Heart right ventricle (tissue), 16 donors: ENCODE measurements at regions not wholly inside any gene's neighbourhood (a gene's known extent, or its start where the extent isn't known, plus 50 kb on each side); places are given as distances from the start of the nearest gene placed in this dataset.

Source experiments
- ATAC-seq, 8 donors: fragments of 200-7000 bp; cut with Tn5 transposase; one replicate each; pipeline ENCODE4 v1.9.1; 2020; ENCODE audit warnings: mild to moderate bottlenecking in 8 of 8, moderate library complexity in 8 of 8, moderate number of reproducible peaks in 1 of 8
- DNase-seq, 2 donors: peaks; one replicate each; pipeline ENCODE4 v3.0.0-alpha.2; 2020
- H3K27ac ChIP-seq, 10 donors: fragments of 200-600 bp; sonication (generic) in 2 of 10; one replicate each; pipeline versions ENCODE4 v1.5.0 to v1.8.0; 2020 to 2022; ENCODE audit warnings: mild to moderate bottlenecking in 3 of 10
- H3K27me3 ChIP-seq, 7 donors: fragments of 200-600 bp; one replicate each; pipeline ENCODE4 v1.8.0; 2021 to 2022; ENCODE audit warnings: mild to moderate bottlenecking in 2 of 7
- H3K36me3 ChIP-seq, 9 donors: fragments of 200-600 bp; sonication (generic) in 1 of 9; one replicate each; pipeline versions ENCODE4 v1.5.0 to v1.8.0; 2020 to 2022; ENCODE audit warnings: mild to moderate bottlenecking in 2 of 9
- H3K4me1 ChIP-seq, 9 donors: fragments of 200-600 bp; sonication (generic) in 1 of 9; one replicate each; pipeline versions ENCODE4 v1.5.0 to v1.8.0; 2020 to 2022; ENCODE audit warnings: mild to moderate bottlenecking in 4 of 9
- H3K4me3 ChIP-seq, 10 donors: fragments of 200-600 bp; sonication (generic) in 2 of 10; one replicate each; pipeline versions ENCODE4 v1.5.0 to v1.8.0; 2020 to 2022; ENCODE audit warnings: mild to moderate bottlenecking in 7 of 10, moderate library complexity in 2 of 10
- H3K9me3 ChIP-seq, 11 donors: fragments of 200-600 bp in 10 of 11; sonication (generic) in 2 of 11; one replicate each; pipeline versions ENCODE4 v1.5.0 to v1.8.0; 2013 to 2022; ENCODE audit warnings: mild to moderate bottlenecking in 2 of 11, control low read depth in 1 of 11, moderate library complexity in 1 of 11
- CTCF ChIP-seq, 9 donors: fragments of 200-600 bp; sonication (generic) in 2 of 9; IDR thresholded peaks; one replicate each; pipeline versions ENCODE4 v1.5.0 to v1.8.0; 2021 to 2022; ENCODE audit warnings: antibody characterized with exemption in 9 of 9, mild to moderate bottlenecking in 5 of 9, moderate library complexity in 1 of 9
- WGBS, 2 donors: extraction: QIAGEN DNeasy Blood & Tissue Kit; methylation state at CpG; one replicate each; pipeline ENCODE4 v1.1.7; 2013; ENCODE audit warnings: inconsistent platforms in 1 of 2; 5-methylcytosine and 5-hydroxymethylcytosine counted together
- intact Hi-C, 10 donors: fragments of 100-400 bp; cut with DNase I; formaldehyde crosslinking; loops; one replicate each; pipeline versions ENCODE4 v1.11.1 to v1.14.2; 2022
- donor health status: Arrhythmogenic right ventricular cardiomyopathy.
- donor health status: ischemic (EF 13 %, LVEDD 7.1; RV severe dilation, severe dysfunction).
- donor health status: healthy with polysubstance abuse.
- donor health status: DM: no; HTN: yes; CAD: no.
- donor health status: DM: no; HTN: no; CAD: no.
- donor health status: ischemic (EF 25% LVEDD 6.9; RV normal size, moderate dysfunction).
- donor health status: ischemic (EF 25% LVEDD 5.7; RV mildly dilated, moderate dysfunction).
- donor health status: healthy.
- donor health status: DM: yes; HTN: yes; CAD: no.
- donor health status: Ischemic cardiomyopathy.
- donor health status: ischemic (EF 35%, LVEDD 5.7; RV mildly dilated, moderate dysfunction).
- donor health status: nonischemic (EF 11% LVEDD 7.7; RV severe dilation, severe dysfunction).
- donor health status: DM: yes; HTN: yes; CAD: no.
- donor health status: PGD.
- donor health status: ischemic (EF 29% LVEDD 5.4; RV normal size, mild dysfunction).
- donor health status: nonischemic (EF 23%, LVEDD 6.1; RV moderate dilation, normal function).

DNA sequence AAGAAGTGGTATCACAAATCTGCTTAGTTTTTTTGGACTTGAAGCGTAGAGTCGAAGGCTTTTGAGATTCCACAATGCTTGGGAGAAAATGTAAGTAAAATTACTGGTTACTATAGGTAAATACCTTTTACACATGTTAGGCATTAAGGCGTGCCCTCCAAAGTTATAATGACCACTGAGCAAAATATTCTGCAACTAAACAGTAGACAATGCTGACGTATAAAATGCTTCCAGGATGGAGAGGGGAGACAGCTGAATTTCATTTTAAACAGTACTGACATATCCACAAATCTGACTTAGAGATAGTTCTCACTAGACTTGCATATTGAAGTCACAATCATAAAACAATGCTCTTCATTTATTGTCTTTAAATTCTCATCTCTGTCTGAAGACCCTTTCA is 144.5 kb upstream of the DCN start:
- H3K27ac ChIP-seq = peak overlapping the region in 8 of 10 donors; percentile 19 to 73 (median 63)
- H3K9me3 ChIP-seq = no peaks in the 10 kb centered on the region
- no peak for DNase-seq
- no peaks in the 10 kb centered on the region for H3K27me3 ChIP-seq
- WGBS, 2 donors = 66 to 84% methylated on average over 4 of the region's 4 CpGs
- peaks cover 0 to 6% (median 0%) of the 10 kb centered on the region in 9 donors for H3K4me1 ChIP-seq
- no peak for TF ChIP-seq CTCF (IDR thresholded peaks at IDR 0.05)
- ATAC-seq = peak in 1 of 8 donors; percentile 39
- no peaks in the 10 kb centered on the region for H3K36me3 ChIP-seq
- peak overlapping the region in 2 of 10 donors; percentile 14 to 18 for H3K4me3 ChIP-seq
- intact Hi-C loops = loop anchor here in 8 of 10 donors (2.0 to 10.0 kb wide), 7 partner anchors 50 to 352 kb away; partner anchors contain the start of gene DCN (in 2 of the 8)

DNA sequence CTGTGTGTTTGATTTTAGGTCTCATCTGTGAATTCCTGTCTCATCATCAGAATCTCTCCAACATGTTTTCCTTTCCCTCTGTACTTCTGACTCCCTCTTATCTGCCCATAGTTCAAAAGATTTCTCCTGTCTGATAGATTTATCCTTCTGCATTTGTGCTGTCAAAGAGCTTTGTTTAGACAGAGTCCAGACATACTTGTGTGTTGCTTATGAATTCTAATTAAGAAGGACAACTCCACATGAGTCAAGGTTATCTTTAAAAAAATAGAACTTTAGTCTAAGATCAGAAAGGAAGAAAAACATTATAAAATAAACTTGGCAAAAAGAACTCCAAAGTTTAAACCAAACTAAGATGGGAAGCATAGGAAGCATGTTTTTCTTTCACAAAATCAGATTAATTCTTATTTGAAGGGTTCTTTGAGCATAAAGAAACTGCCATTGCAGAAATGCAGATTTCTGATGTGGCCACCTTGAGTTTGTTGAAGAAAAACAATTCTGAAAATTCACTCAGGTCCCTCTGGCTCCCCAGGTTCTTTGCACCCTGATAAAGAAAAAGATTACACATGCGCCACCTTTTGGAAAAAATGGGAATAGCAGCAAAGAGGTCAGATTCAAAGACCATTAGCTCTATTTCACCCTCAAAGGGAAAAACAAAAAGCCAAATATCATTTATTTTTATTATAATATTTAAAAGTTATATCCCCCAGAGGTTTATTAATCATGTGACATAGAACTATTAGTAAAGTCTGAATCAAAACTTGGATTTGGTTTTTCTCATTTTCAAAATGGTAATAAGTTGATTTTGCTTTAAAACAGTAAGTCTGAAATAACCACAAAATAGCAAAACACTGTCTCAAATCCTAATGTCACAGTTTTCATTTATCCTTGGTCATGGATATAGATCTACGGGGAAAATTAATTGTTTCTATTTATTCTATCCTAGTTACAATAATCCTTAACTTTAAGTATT is 143.7 kb upstream of the DCN start:
- H3K9me3 ChIP-seq = no peaks in the 10 kb centered on the region
- H3K4me3 ChIP-seq = peak overlapping the region in 2 of 10 donors; percentile 14 to 18
- peak in 5 of 8 donors; percentile 42 to 75 (median 69) for ATAC-seq
- peak overlapping the region in 9 of 10 donors; percentile 4 to 73 (median 63) for H3K27ac ChIP-seq
- H3K4me1 ChIP-seq = peaks cover 0 to 6% (median 0%) of the 10 kb centered on the region in 9 donors
- TF ChIP-seq CTCF (IDR thresholded peaks at IDR 0.05) = peak; percentile 61 to 86 (median 78)
- H3K36me3 ChIP-seq = no peaks in the 10 kb centered on the region
- no peaks in the 10 kb centered on the region for H3K27me3 ChIP-seq
- DNase-seq = peak in 1 of 2 donors; percentile 67
- WGBS, 2 donors = 24 to 38% methylated on average over 2 of the region's 2 CpGs
- intact Hi-C loops = loop anchor here in 9 of 10 donors (1.0 to 10.0 kb wide), 8 partner anchors 49 to 352 kb away; partner anchors contain the start of gene DCN (in 2 of the 9)

- no peak overlapping the region for H3K27ac ChIP-seq
- H3K9me3 ChIP-seq = no peaks in the 10 kb centered on the region
- ATAC-seq = no peak
- H3K4me1 ChIP-seq = peaks cover 0 to 10% (median 0%) of the 10 kb centered on the region in 9 donors
- no peaks in the 10 kb centered on the region for H3K36me3 ChIP-seq
- H3K27me3 ChIP-seq = no peaks in the 10 kb centered on the region
- DNase-seq = no peak
- TF ChIP-seq CTCF (IDR thresholded peaks at IDR 0.05) = no peak
- 92 to 96% methylated on average over 6 of the region's 6 CpGs for WGBS, 2 donors
- intact Hi-C loops = loop anchor here in 4 of 10 donors (10.0 kb wide), 3 partner anchors 136 to 346 kb away; partner anchors contain the start of gene DCN (in 2 of the 4)
- H3K4me3 ChIP-seq = no peak overlapping the region
These were observed 138.4 kb upstream of the DCN start for GRCh38 chr12:91320999-91321398.

GRCh38 chr12:91319071-91319760 is 136.6 kb upstream of the DCN start:
- Histone ChIP-seq H3K4me3 (no peak overlapping the region), H3K36me3 (no peaks in the 10 kb centered on the region), H3K27ac (no peak overlapping the region), H3K27me3 (no peaks in the 10 kb centered on the region), H3K4me1 (peaks cover 0 to 10% (median 0%) of the 10 kb centered on the region in 9 donors), H3K9me3 (no peaks in the 10 kb centered on the region)
- WGBS, 2 donors = 65 to 81% methylated on average over 2 of the region's 2 CpGs
- ATAC-seq (no peak), DNase-seq (no peak)
- intact Hi-C loops = loop anchor here in 1 of 10 donors (5.0 kb wide), 1 partner anchor 42 kb away; no protein-coding TSS in a partner anchor
- TF ChIP-seq CTCF (IDR thresholded peaks at IDR 0.05) = no peak
